ENCODE measurements at regions not wholly inside any gene's neighbourhood (a gene's known extent, or its start where the extent isn't known, plus 50 kb on each side); places are given as distances from the start of the nearest gene placed in this dataset.

DNA sequence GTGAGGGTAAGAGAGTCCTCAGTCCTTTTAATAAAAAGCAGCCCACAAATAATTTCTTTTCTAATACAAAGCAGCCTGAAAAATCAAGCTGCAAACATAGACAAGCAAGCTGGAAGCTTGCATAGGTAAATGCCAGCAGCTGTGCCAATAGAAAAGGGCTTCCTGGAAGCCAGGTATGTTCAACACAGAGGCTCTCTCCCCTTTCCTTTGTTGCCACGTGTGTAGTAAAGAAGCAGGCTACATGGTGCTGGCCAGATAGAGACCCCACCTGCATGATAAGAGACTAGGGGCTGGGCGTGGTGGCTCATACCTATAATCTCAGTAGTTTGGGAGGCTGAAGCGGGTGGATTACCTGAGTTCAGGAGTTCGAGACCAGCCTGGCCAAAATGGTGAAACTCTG, 50.1 kb upstream of the ERRFI1 start:
- H3K27me3 Mint-ChIP-seq (ENCODE audit: unreplicated experiment) = no peaks in the 10 kb centered on the region
- DNase-seq = no peak
- peaks cover 32% of the 10 kb centered on the region for H3K4me1 Mint-ChIP-seq (ENCODE audit: low read depth, unreplicated experiment)
- peak overlapping the region; percentile 83 for H3K27ac Mint-ChIP-seq (ENCODE audit: unreplicated experiment)
- H3K9me3 Mint-ChIP-seq (ENCODE audit: low read depth, unreplicated experiment) = no peaks in the 10 kb centered on the region
- BruUV-seq (replicated peaks) = no TSS peak
- intact Hi-C loops (cut with micrococcal nuclease; ENCODE audit: unreplicated experiment) = no loop called here
- no peaks in the 10 kb centered on the region for H3K36me3 Mint-ChIP-seq (ENCODE audit: insufficient read depth, unreplicated experiment)
- TF ChIP-seq, protein P1, sequence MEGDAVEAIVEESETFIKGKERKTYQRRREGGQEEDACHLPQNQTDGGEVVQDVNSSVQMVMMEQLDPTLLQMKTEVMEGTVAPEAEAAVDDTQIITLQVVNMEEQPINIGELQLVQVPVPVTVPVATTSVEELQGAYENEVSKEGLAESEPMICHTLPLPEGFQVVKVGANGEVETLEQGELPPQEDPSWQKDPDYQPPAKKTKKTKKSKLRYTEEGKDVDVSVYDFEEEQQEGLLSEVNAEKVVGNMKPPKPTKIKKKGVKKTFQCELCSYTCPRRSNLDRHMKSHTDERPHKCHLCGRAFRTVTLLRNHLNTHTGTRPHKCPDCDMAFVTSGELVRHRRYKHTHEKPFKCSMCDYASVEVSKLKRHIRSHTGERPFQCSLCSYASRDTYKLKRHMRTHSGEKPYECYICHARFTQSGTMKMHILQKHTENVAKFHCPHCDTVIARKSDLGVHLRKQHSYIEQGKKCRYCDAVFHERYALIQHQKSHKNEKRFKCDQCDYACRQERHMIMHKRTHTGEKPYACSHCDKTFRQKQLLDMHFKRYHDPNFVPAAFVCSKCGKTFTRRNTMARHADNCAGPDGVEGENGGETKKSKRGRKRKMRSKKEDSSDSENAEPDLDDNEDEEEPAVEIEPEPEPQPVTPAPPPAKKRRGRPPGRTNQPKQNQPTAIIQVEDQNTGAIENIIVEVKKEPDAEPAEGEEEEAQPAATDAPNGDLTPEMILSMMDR (IDR thresholded peaks at IDR 0.05; ENCODE audit: unreplicated experiment) = no peak
- H3K4me3 Mint-ChIP-seq (ENCODE audit: low read depth, unreplicated experiment) = no peak overlapping the region
- CTCF ChIA-PET = no interaction called here

Data from Calu3 (cell line).